ENCODE measurements at regions not wholly inside any gene's neighbourhood (a gene's known extent, or its start where the extent isn't known, plus 50 kb on each side); places are given as distances from the start of the nearest gene placed in this dataset.

DNA sequence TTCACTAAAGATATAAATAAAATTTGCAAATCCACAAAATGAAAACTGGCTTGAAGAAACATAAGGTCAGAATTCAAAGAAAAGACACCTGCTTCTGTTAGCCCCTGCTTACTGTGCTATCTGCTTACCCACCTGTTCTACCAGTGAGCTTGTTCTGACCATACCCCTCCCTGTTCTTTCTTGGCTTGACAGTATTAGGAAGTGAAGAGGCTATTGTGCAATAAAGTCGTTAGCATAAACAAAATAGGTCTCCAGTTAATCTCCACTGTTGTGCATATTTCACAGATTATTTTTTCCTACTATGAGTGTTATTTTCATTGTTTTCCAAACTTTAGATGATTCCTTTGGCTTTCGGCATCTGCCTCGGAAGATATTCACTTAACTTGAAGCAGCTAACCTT, 322.1 kb downstream of the CCDC85A start:
- no peak for ATAC-seq
- intact Hi-C loops (cut with DNase I), result no loop called here
- DNase-seq, result no peak

- no peak for DNase-seq
- intact Hi-C loops (cut with DNase I), result no loop called here
- ATAC-seq, result no peak
These were observed 324.9 kb downstream of the CCDC85A start for GRCh38 chr2:56508662-56509061.

DNA sequence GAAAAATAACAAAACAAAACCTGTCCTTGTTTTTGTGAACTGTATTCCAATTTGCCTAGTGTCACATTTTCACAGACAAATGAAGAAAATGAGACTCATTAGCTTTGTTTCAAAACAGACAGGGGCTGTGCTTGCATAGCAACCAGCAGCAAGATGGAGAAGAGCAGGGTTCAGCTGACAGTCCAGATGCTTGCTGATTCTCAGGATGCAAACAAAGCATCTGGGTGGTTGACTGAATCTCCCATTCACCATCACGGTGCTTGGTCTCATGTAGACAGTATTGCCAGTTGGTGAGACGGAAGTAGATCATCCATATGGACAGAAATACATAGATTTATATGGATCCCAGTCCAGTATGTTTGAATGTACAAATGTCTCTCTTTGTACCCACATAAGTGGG, 326.8 kb downstream of the CCDC85A start:
- intact Hi-C loops (cut with DNase I), result no loop called here
- no peak for DNase-seq
- ATAC-seq, result no peak

GRCh38 chr2:56515399-56515798, 331.6 kb downstream of the CCDC85A start:
- DNase-seq (no peak), ATAC-seq (peak in 1 of 2 donors; percentile 61)
- intact Hi-C loops (cut with DNase I), result no loop called here

DNA sequence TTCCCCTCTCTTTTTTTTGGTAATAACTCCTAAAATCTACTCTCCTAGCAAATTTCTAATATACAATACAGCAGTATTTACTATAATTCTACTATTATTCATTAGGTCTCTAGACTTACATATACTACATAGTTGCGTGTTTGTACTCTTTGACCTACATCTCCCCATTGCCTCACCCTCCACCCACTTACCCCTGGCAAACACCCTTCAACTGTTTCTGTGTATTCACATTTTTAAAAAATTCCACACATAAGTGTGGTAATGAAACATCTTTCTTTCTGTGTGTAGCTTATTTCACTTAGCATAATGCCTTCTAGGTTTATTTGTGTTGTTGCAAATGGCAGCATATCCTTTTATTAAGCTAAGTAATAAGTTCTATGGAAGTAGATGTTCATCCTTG, 336.0 kb downstream of the CCDC85A start:
- no peak for ATAC-seq
- intact Hi-C loops (cut with DNase I), result no loop called here
- DNase-seq, result no peak

DNA sequence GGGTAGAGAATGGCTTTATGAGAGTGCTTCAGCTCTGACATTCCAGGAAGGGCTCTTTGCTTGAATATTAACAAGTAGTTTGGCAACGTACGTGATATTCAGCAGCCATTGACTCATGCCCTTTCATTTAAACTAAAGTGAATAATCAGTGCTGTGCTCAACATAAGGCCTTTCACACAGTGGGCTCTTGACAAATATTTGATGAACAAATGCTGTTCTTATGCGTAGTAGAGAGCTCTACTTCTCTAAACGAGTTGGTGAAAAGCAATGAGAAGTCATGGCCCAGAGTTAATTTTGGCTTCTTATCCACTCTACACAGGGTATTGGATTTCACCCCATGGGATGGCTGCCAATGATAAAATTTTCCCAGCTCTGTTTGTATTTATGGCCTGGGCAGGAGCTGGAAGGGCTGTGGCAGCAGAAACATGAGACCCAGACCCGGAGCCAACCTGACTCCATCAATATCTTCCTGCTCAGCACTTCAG, 338.9 kb downstream of the CCDC85A start:
- peak; percentile 24 for DNase-seq
- peak; percentile 83 to 97 for ATAC-seq
- intact Hi-C loops (cut with DNase I), result no loop called here

DNA sequence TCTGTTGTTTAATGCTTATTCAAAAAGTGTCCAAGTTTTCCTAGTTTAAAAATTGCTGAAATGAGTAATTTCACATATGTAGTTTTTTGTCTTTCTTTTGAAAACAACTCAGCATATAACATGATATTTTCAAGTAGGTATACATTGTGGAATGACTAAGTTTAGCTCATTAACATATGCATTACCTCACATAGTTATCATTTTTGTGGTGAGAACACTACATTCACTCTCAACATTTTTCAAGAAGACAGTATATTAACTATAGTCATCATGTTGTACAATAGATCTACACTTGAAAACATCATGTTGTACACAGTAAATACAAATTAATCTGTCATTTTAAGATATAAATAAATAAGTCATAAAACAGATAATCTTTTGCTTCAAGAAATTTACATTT, 340.0 kb downstream of the CCDC85A start:
- no peak for ATAC-seq
- DNase-seq, result no peak
- intact Hi-C loops (cut with DNase I), result no loop called here

- intact Hi-C loops (cut with DNase I), result no loop called here
- DNase-seq, result no peak
- ATAC-seq, result no peak
These were observed 348.1 kb downstream of the CCDC85A start for GRCh38 chr2:56531668-56532420.

GRCh38 chr2:56534321-56534720, 350.5 kb downstream of the CCDC85A start:
- intact Hi-C loops (cut with DNase I), result no loop called here

GRCh38 chr2:56537756-56538155, 354.0 kb downstream of the CCDC85A start:
- DNase-seq, result no peak
- peak in 1 of 2 donors; percentile 49 for ATAC-seq
- intact Hi-C loops (cut with DNase I), result no loop called here

More at GRCh38 chr2:56534321-56534720, 350.5 kb downstream of the CCDC85A start:
- DNase-seq, result no peak
- no peak for ATAC-seq

- ATAC-seq, result no peak
- DNase-seq, result no peak
- intact Hi-C loops (cut with DNase I), result no loop called here
These were observed 355.8 kb downstream of the CCDC85A start for GRCh38 chr2:56539618-56540017.

DNA sequence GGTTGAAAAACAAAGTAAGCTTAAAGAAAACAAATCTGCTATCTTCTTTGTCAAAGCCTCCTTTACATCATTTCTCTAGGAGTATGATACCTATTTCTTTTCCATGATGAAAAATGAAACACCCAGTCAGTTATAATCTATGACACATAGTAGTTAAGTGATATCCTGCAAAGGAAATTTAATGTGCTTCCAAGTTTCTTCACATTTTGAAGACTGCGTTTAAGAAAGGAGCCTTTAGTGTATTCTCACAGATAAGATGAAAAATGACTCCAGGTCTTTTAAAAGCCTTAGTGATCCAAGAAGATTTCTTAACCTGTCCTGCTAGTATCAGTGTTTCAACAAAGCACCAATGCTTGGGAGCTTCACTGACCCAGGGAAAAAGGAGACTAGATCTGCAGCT, 356.7 kb downstream of the CCDC85A start:
- DNase-seq (no peak), ATAC-seq (peak in 1 of 2 donors; percentile 76)
- intact Hi-C loops (cut with DNase I), result no loop called here

- DNase-seq, result no peak
- peak in 1 of 2 donors; percentile 21 for ATAC-seq
- intact Hi-C loops (cut with DNase I), result no loop called here
These were observed 357.1 kb downstream of the CCDC85A start for GRCh38 chr2:56540916-56541315.

GRCh38 chr2:56542213-56542612, 358.4 kb downstream of the CCDC85A start:
- intact Hi-C loops (cut with DNase I), result no loop called here
- no peak for DNase-seq
- no peak for ATAC-seq

DNA sequence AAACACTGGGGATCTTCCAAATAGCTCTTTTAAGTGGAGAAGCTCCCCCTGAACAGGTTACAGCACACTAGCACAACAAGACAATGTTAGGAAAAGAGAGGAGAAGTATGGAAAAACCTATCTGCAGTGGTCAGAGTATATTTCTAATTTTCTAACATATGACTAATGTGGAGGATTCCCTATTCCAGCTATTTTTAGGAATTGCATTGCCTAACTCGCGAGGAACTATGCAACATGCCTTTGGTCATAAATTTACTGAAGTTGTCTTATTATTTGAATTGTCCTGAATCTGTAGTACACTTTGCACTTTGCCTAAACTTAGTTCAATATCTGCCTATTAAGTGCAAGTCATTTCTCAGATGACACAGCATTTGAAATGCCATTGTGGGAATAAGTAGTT, 381.4 kb downstream of the CCDC85A start:
- intact Hi-C loops (cut with DNase I), result no loop called here
- ATAC-seq (no peak), DNase-seq (no peak)

GRCh38 chr2:56571074-56571473, 387.3 kb downstream of the CCDC85A start:
- intact Hi-C loops (cut with DNase I), result no loop called here
- DNase-seq (no peak), ATAC-seq (no peak)

GRCh38 chr2:56576001-56576400, 392.2 kb downstream of the CCDC85A start:
- no peak for ATAC-seq
- no peak for DNase-seq
- intact Hi-C loops (cut with DNase I), result no loop called here

DNA sequence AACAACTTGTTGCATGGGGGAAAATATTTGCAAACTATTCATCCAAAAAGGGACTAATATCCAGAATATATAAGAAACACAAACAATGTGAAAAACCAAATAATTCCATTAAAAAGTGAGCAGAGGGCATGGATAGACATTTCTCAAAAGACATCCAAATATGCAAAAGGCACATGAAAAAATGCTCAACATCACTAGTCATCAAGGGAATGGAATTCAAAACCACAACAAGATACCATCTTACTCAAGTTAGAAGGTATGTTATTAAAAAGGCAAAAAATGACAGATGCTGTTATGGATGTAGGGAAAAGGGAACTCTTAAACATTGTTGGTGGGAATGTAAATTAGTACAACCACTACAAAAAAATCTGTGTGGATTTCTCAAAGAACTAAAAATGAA, 396.5 kb downstream of the CCDC85A start:
- no peak for ATAC-seq
- DNase-seq, result no peak
- intact Hi-C loops (cut with DNase I), result no loop called here

GRCh38 chr2:56582570-56582969, 398.8 kb downstream of the CCDC85A start:
- intact Hi-C loops (cut with DNase I), result no loop called here
- ATAC-seq (no peak), DNase-seq (no peak)

- intact Hi-C loops (cut with DNase I), result no loop called here
- ATAC-seq (no peak), DNase-seq (no peak)
These were observed 400.1 kb downstream of the CCDC85A start for GRCh38 chr2:56583796-56584315.

GRCh38 chr2:56587456-56587855, 403.7 kb downstream of the CCDC85A start:
- intact Hi-C loops (cut with DNase I), result no loop called here
- ATAC-seq, result no peak

More at GRCh38 chr2:56587456-56587855, 403.7 kb downstream of the CCDC85A start:
- no peak for DNase-seq

Data from left cardiac atrium (tissue), 4 donors.